GM12878 (cell line): ENCODE measurements at regions not wholly inside any gene's neighbourhood (a gene's known extent, or its start where the extent isn't known, plus 50 kb on each side); places are given as distances from the start of the nearest gene placed in this dataset.

Experiments used
- ATAC-seq: fragments of 200-7000 bp; cut with Tn5 transposase; 3 replicates; pipeline ENCODE4 v1.9.1; 2020; ENCODE audit warnings: mild to moderate bottlenecking, moderate library complexity
- BruUV-seq: library from RNA; stranded (reverse); fragments of 400-500 nt; replicated peaks from 2 replicates; lab custom pipeline; 2021; lab: Mats Ljungman, UMichigan
- CTCF ChIA-PET: fragments of 300-600 bp; sonication (Branson Sonifier 250); formaldehyde crosslinking; extraction: SDS; loops from one replicate; lab custom pipeline; 2021; ENCODE audit warnings: inconsistent platforms; lab: Yijun Ruan, JAX
- POLR2A ChIA-PET: fragments of 350-600 bp; formaldehyde crosslinking; extraction: SDS; loops from one replicate; lab custom pipeline; 2021; ENCODE audit warnings: inconsistent platforms; lab: Charles Lee
- RAD21 ChIA-PET: fragments of 300-600 bp; sonication (Branson Sonifier 250); formaldehyde crosslinking; loops from one replicate; lab custom pipeline; 2023; ENCODE audit warnings: antibody characterized with exemption; ENCODE audit not compliant: unreplicated experiment; lab: Charles Lee
- SMC1A ChIA-PET: fragments of 300-600 bp; sonication (Branson Sonifier 250); formaldehyde crosslinking; loops from one replicate; lab custom pipeline; 2023; ENCODE audit not compliant: unreplicated experiment, uncharacterized antibody; lab: Charles Lee
- DNase-seq: peaks from one replicate; pipeline ENCODE4 v3.0.0-alpha.2; 2011; ENCODE audit warnings: low read depth, low spot score
- FAIRE-seq: peaks from 3 replicates; lab custom pipeline; 2011; peaks lifted over from hg19 to GRCh38; lab: Jason Lieb, UNC
- H2AFZ ChIP-seq: 2 replicates; pipeline ENCODE4 v1.6.0; 2011; ENCODE audit warnings: low read depth, low read length, control low read depth; ENCODE audit not compliant: control insufficient read depth
- H3K27ac ChIP-seq: 2 replicates; pipeline ENCODE4 v1.5.1; 2011; ENCODE audit warnings: control low read depth; ENCODE audit not compliant: control insufficient read depth, insufficient read depth
- H3K27me3 ChIP-seq, 2 experiments: replicated peaks in 1 of 2; 2 replicates each; pipeline versions ENCODE4 v1.6.0 to v1.6.1; 2011; ENCODE audit warnings: low read length in 1 of 2; ENCODE audit not compliant: control insufficient read depth in 2 of 2, insufficient read depth in 2 of 2
- H3K36me3 ChIP-seq, 2 experiments: 2 replicates each; pipeline ENCODE4 v1.5.1; 2011; ENCODE audit warnings: low read length in 1 of 2; ENCODE audit not compliant: control insufficient read depth in 2 of 2, insufficient read depth in 2 of 2
- H3K4me1 ChIP-seq: 2 replicates; pipeline ENCODE4 v1.6.1; 2011; ENCODE audit warnings: mild to moderate bottlenecking, low read length, moderate library complexity, mixed read lengths; ENCODE audit not compliant: control insufficient read depth, insufficient read depth
- H3K4me2 ChIP-seq: 2 replicates; pipeline ENCODE4 v1.6.0; 2011; ENCODE audit warnings: control low read depth; ENCODE audit not compliant: control insufficient read depth, insufficient read depth
- H3K4me3 ChIP-seq: fragments of 200-600 bp; sonication (generic); 2 replicates; pipeline ENCODE4 v1.5.1; 2016
- H3K79me2 ChIP-seq: 2 replicates; pipeline ENCODE4 v1.6.0; 2011; ENCODE audit warnings: low read length; ENCODE audit not compliant: control insufficient read depth, insufficient read depth
- H3K9ac ChIP-seq: 2 replicates; pipeline ENCODE4 v1.8.0; 2011; ENCODE audit warnings: low read length, control low read depth, mixed read lengths; ENCODE audit not compliant: control insufficient read depth, insufficient read depth
- H3K9me3 ChIP-seq: replicated peaks from 3 replicates; pipeline ENCODE4 v1.5.1; 2011; ENCODE audit warnings: mild to moderate bottlenecking, low read length; ENCODE audit not compliant: control insufficient read depth, insufficient read depth
- H4K20me1 ChIP-seq: 2 replicates; pipeline ENCODE4 v1.6.0; 2011; ENCODE audit not compliant: control insufficient read depth, insufficient read depth
- BMI1 ChIP-seq: fragments of 450-650 bp; IDR thresholded peaks from 2 replicates; pipeline ENCODE4 v1.6.1; 2016; ENCODE audit warnings: mild to moderate bottlenecking, moderate library complexity, borderline replicate concordance
- BRCA1 ChIP-seq: IDR thresholded peaks from 2 replicates; pipeline ENCODE4 v1.6.1; 2011; ENCODE audit warnings: low read depth, low read length, improper control_type of control experiment
- EGR1 ChIP-seq, 2 experiments: IDR thresholded peaks; 1 replicate in 1 of 2; 2 replicates in 1 of 2; pipeline ENCODE4 v1.6.1; 2011 to 2012; ENCODE audit warnings: low read depth in 2 of 2, low read length in 2 of 2, borderline replicate concordance in 1 of 2, mild to moderate bottlenecking in 1 of 2, moderate library complexity in 1 of 2
- FOXM1 ChIP-seq: IDR thresholded peaks from 2 replicates; pipeline ENCODE4 v1.6.1; 2012; ENCODE audit warnings: low read depth, mild to moderate bottlenecking, inconsistent platforms, low read length, moderate library complexity
- HDAC6 ChIP-seq: fragments of 200-600 bp; sonication (generic); IDR thresholded peaks from one replicate; pipeline ENCODE4 v1.8.0; 2017; ENCODE audit warnings: antibody characterized with exemption; ENCODE audit not compliant: unreplicated experiment
- JUNB ChIP-seq: IDR thresholded peaks from 2 replicates; pipeline ENCODE4 v1.6.1; 2016; ENCODE audit warnings: antibody characterized with exemption, mild to moderate bottlenecking
- MYB ChIP-seq: fragments of 150-350 bp; IDR thresholded peaks from 2 replicates; pipeline ENCODE4 v1.6.1; 2014; ENCODE audit warnings: mild to moderate bottlenecking, low read depth, low read length, borderline replicate concordance
- SKIL ChIP-seq: fragments of 450-650 bp; IDR thresholded peaks from 2 replicates; pipeline ENCODE4 v1.6.1; 2017; ENCODE audit warnings: mild to moderate bottlenecking, low read depth, inconsistent platforms; ENCODE audit not compliant: poor library complexity, severe bottlenecking
- SMAD5 ChIP-seq: IDR thresholded peaks from 2 replicates; pipeline ENCODE4 v1.6.1; 2016; ENCODE audit warnings: antibody characterized with exemption, low read depth
- SMC3 ChIP-seq: IDR thresholded peaks from 2 replicates; pipeline ENCODE4 v1.6.1; 2011; ENCODE audit warnings: low read length, improper control_type of control experiment, borderline replicate concordance
- STAT1 ChIP-seq: fragments of 450-650 bp; conservative IDR thresholded peaks from 2 replicates; pipeline ENCODE4 v1.6.1; 2014; ENCODE audit warnings: antibody characterized with exemption, mild to moderate bottlenecking
- USF2 ChIP-seq: IDR thresholded peaks from 2 replicates; pipeline ENCODE4 v1.6.1; 2011; ENCODE audit warnings: low read depth, low read length, improper control_type of control experiment, borderline replicate concordance
- ZBTB33 ChIP-seq: fragments of 450-650 bp; IDR thresholded peaks from 2 replicates; pipeline ENCODE4 v1.6.1; 2017; ENCODE audit warnings: mild to moderate bottlenecking
- WGBS: methylation state at CpG from one replicate; pipeline ENCODE4 v1.1.6; 2016; ENCODE audit warnings: low lambda C conversion rate; ENCODE audit not compliant: insufficient replicate concordance, insufficient coverage; ENCODE audit errors: missing lambda C conversion rate; 5-methylcytosine and 5-hydroxymethylcytosine counted together
- in situ Hi-C: fragments of 300-500 bp; cut with MboI; formaldehyde crosslinking; loops from 9 replicates; pipeline ENCODE4 v1.14.3; 2018; ENCODE audit warnings: mixed read lengths
- intact Hi-C: fragments of 100-400 bp; cut with micrococcal nuclease; formaldehyde crosslinking; loops from one replicate; pipeline ENCODE4 v1.14.2; 2022; ENCODE audit not compliant: unreplicated experiment

GRCh38 chr11:17135916-17136683 is 58.6 kb upstream of the RPS13 start:
- no peak overlapping the region for H3K9ac ChIP-seq
- no peaks in the 10 kb centered on the region for H3K4me1 ChIP-seq
- no peaks in the 10 kb centered on the region for H3K27me3 ChIP-seq
- FAIRE-seq, result no peak
- no peak for DNase-seq
- H3K27ac ChIP-seq, result no peak overlapping the region
- H4K20me1 ChIP-seq, result no peaks in the 10 kb centered on the region
- ChIA-PET CTCF (interaction anchor here (0.9 to 1.6 kb wide), 4 partner anchors 16 to 351 kb away, joined by 3 to 4 read pairs (median 4); no protein-coding TSS in a partner anchor), POLR2A (no interaction called here), SMC1A (interaction anchor here (1.0 to 1.3 kb wide), 2 partner anchors 14 to 18 kb away, joined by 4 read pairs; no protein-coding TSS in a partner anchor), RAD21 (interaction anchor here (0.9 kb wide), 1 partner anchor 67 kb away, joined by 3 read pairs; no protein-coding TSS in a partner anchor)
- ATAC-seq, result no peak
- no peak overlapping the region for H3K4me2 ChIP-seq
- no peaks in the 10 kb centered on the region for H3K79me2 ChIP-seq
- no peak overlapping the region for H2AFZ ChIP-seq
- in situ Hi-C loops, result no loop called here
- peaks cover 0 to 8% of the 10 kb centered on the region in 2 experiments; a peak in 2 of 4 replicates for H3K36me3 ChIP-seq
- no TSS peak for BruUV-seq
- intact Hi-C loops, result no loop called here
- TF ChIP-seq JUNB (no peak), EGR1 (IDR thresholded peaks at IDR 0.05; ENCODE audit: borderline replicate concordance in 1 of 2, low read depth in 2 of 2, low read length in 2 of 2) (no peak), BRCA1 (no peak), USF2 (no peak), BMI1 (no peak), SKIL (no peak), HDAC6 (no peak), STAT1 (no peak), SMC3 (no peak), MYB (no peak), FOXM1 (no peak), SMAD5 (no peak), ZBTB33 (no peak)
- TF ChIP-seq, all 136 proteins: peak for 0
- 97% methylated on average over 3 of the region's 3 CpGs for WGBS
- Histone ChIP-seq H3K9me3 (no peaks in the 10 kb centered on the region), H3K4me3 (no peak overlapping the region)
